ENCODE measurements at regions not wholly inside any gene's neighbourhood (a gene's known extent, or its start where the extent isn't known, plus 50 kb on each side); places are given as distances from the start of the nearest gene placed in this dataset.

DNA sequence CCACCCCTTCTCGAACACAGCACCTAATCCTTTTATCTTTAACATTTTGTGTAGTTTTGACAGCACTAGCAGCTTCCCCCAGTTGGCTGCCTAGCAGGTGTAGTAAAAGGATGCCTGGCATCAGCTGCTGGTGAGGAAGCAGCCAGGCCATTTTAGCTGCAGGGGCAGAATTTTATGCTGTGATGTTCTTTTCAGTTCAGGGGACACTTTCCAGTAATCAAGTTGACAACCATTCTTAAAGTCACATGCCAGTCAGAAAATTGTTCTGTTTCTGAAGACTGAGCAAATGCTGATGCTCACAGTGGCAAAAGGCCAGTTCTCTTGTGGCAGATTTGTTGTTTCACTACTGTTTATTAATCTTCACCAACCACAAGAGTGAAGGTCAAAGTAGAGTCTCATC, 570.8 kb downstream of the CCDC85A start:
- no peak for DNase-seq (ENCODE audit: low read depth, low spot score)
- H3K4me3 ChIP-seq (ENCODE audit: low read depth, low read length), result no peak overlapping the region
- in situ Hi-C loops (cut with HindIII; ENCODE audit: low sequenced_read_pairs), result no loop called here
- TF ChIP-seq, protein P1, sequence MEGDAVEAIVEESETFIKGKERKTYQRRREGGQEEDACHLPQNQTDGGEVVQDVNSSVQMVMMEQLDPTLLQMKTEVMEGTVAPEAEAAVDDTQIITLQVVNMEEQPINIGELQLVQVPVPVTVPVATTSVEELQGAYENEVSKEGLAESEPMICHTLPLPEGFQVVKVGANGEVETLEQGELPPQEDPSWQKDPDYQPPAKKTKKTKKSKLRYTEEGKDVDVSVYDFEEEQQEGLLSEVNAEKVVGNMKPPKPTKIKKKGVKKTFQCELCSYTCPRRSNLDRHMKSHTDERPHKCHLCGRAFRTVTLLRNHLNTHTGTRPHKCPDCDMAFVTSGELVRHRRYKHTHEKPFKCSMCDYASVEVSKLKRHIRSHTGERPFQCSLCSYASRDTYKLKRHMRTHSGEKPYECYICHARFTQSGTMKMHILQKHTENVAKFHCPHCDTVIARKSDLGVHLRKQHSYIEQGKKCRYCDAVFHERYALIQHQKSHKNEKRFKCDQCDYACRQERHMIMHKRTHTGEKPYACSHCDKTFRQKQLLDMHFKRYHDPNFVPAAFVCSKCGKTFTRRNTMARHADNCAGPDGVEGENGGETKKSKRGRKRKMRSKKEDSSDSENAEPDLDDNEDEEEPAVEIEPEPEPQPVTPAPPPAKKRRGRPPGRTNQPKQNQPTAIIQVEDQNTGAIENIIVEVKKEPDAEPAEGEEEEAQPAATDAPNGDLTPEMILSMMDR (IDR thresholded peaks at IDR 0.05; ENCODE audit: low read depth, low read length), result no peak

DNA sequence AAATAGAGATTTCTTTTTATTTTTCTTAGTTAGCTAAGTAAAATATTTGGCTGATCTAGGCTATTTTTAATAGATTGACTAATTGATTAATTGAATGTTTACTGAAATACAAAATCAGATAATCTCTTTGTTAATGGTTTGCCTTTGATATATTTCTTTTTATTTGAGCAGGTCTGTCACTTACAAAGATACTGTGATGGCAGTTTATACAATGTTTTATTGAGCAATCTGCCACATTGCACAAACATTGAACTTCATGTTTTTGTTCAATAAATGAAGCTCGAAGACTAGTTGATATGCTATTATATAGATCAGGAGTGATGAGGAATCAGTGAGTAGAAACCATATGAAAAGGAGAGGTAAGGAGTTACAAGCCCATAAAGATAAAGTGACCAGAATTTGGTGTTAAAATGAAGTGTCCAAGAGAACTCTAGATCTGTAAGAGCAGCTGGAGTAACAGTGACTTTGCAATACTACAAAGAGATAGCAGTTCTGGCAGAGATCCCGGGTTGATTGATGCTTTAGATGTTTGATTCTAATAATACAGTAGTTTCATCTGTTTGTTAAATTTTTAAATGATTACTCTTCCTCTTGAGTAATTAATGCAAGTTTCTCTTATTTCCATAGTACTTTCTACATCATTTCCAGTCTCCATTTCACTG, 574.2 kb downstream of the CCDC85A start:
- TF ChIP-seq, protein P1 (IDR thresholded peaks at IDR 0.05; ENCODE audit: low read depth, low read length), result no peak

DNA sequence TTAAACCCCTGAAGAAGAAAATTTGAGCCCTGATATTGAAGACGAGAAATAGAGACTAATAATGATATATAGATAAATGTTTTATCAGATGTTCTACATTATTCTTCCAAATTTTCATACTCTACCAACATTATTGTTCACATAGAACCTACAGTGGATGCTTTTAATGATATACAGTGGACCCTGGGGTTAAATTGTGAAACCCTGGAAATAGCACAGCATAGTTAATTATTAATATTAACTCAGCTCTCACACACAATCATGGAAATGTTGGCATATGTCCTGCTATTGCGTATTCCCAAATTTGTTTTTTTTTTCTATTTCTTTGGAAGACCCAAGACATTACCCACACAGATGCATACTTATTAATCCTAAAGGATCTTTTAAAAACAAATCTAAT, 579.9 kb downstream of the CCDC85A start:
- in situ Hi-C loops (cut with HindIII; ENCODE audit: low sequenced_read_pairs), result no loop called here
- DNase-seq (ENCODE audit: low read depth, low spot score), result no peak

More for the DNA sequence above, 574.2 kb downstream of the CCDC85A start:
- no peak for DNase-seq (ENCODE audit: low read depth, low spot score)
- in situ Hi-C loops (cut with HindIII; ENCODE audit: low sequenced_read_pairs), result no loop called here
- no peak overlapping the region for H3K4me3 ChIP-seq (ENCODE audit: low read depth, low read length)

DNA sequence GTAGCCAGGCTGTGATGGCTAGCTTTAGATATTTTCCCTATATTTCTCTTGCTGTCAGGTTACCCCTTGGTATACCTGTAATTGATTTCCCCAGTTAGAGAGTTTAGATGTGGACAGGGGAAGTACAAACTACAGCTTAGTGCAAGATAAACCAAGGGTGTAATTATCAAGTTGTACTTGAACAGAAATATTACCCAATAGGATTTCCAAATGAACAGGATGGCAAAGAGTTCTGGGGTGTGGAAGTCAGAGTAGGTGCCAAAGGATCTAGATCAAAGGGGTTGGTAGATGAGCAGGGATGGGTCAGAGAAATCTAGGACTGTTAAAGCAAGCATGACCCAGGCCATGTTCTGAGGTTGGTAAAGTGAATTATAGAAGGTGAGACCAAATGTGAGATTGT, 585.2 kb downstream of the CCDC85A start:
- DNase-seq (ENCODE audit: low read depth, low spot score), result no peak
- no peak overlapping the region for H3K4me3 ChIP-seq (ENCODE audit: low read depth, low read length)
- TF ChIP-seq, protein P1 (IDR thresholded peaks at IDR 0.05; ENCODE audit: low read depth, low read length), result no peak
- in situ Hi-C loops (cut with HindIII; ENCODE audit: low sequenced_read_pairs), result no loop called here

More for the DNA sequence above, 579.9 kb downstream of the CCDC85A start:
- no peak overlapping the region for H3K4me3 ChIP-seq (ENCODE audit: low read depth, low read length)
- TF ChIP-seq, protein P1 (IDR thresholded peaks at IDR 0.05; ENCODE audit: low read depth, low read length), result no peak

DNA sequence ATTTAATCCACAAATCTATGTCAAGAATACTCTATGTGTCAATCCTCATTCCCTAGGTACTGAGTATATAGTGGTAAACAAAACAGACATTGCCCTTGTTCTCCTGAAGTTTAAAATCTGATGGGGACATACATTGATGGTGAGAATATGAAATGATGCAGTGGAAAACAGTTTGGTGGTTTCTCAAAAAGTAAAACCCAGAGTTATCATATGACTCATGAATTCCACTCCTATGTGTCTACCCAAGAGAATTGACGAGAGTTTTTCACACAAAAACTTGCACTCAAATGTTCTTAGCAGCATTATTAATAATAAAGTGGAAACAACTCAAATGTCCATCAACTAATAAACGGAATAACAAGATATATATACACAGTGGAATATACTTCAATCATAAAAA, 586.7 kb downstream of the CCDC85A start:
- in situ Hi-C loops (cut with HindIII; ENCODE audit: low sequenced_read_pairs), result no loop called here
- DNase-seq (ENCODE audit: low read depth, low spot score), result peak; percentile 3

DNA sequence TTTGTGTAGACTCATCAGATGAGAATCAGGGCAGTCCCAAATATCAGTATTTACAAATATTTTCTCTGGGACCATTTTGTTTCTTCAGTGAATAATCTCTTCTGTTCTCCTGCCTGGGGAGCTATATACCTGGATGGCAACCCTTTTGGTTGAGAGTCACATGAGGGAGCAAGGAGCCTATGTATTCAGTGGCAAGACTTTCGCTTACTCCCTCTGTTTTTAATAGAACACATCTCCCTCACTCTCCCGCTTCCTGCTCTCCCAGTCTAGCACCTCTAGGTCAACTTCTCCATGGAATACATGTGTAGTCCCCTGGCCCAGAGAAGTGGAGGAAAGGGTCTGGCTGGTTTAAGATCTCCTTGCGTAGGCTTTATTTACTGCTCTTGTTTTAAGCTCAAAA, 600.3 kb downstream of the CCDC85A start:
- H3K4me3 ChIP-seq (ENCODE audit: low read depth, low read length), result no peak overlapping the region
- in situ Hi-C loops (cut with HindIII; ENCODE audit: low sequenced_read_pairs), result no loop called here
- no peak for DNase-seq (ENCODE audit: low read depth, low spot score)
- TF ChIP-seq, protein P1 (IDR thresholded peaks at IDR 0.05; ENCODE audit: low read depth, low read length), result no peak

More for the DNA sequence above, 586.7 kb downstream of the CCDC85A start:
- TF ChIP-seq, protein P1 (IDR thresholded peaks at IDR 0.05; ENCODE audit: low read depth, low read length), result no peak
- no peak overlapping the region for H3K4me3 ChIP-seq (ENCODE audit: low read depth, low read length)

Data from astrocyte of the spinal cord (primary cell).